ENCODE measurements at regions not wholly inside any gene's neighbourhood (a gene's known extent, or its start where the extent isn't known, plus 50 kb on each side); places are given as distances from the start of the nearest gene placed in this dataset.
A peak's percentile ranks its signal among the peaks of the same experiment; 100 is the strongest.

DNA sequence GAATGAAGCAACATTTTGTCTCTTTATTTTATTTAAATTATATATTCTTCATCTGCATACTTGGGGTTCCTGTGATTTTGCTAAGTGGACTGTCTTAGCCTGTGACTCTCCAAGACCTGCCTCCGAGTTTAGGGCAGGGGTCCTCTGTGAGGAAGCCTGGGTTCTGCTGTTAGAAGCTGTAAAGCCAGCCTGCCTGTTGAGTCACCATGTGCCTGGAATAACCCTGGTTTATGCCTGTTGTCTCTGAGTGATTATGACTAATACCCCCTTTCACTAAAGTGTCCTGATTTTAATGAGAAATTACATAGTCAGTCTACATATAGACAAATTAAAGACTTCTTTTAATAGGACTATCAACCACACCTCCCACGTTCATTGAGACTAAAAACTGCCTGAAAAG is 369.1 kb downstream of the ZNF521 start (continued):
- TF ChIP-seq, protein P1, sequence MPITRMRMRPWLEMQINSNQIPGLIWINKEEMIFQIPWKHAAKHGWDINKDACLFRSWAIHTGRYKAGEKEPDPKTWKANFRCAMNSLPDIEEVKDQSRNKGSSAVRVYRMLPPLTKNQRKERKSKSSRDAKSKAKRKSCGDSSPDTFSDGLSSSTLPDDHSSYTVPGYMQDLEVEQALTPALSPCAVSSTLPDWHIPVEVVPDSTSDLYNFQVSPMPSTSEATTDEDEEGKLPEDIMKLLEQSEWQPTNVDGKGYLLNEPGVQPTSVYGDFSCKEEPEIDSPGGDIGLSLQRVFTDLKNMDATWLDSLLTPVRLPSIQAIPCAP (CRISPR knock-in tag; IDR thresholded peaks at IDR 0.05), result no peak
- no peak for TF ChIP-seq NR2C2 (CRISPR knock-in tag; IDR thresholded peaks at IDR 0.05)

DNA sequence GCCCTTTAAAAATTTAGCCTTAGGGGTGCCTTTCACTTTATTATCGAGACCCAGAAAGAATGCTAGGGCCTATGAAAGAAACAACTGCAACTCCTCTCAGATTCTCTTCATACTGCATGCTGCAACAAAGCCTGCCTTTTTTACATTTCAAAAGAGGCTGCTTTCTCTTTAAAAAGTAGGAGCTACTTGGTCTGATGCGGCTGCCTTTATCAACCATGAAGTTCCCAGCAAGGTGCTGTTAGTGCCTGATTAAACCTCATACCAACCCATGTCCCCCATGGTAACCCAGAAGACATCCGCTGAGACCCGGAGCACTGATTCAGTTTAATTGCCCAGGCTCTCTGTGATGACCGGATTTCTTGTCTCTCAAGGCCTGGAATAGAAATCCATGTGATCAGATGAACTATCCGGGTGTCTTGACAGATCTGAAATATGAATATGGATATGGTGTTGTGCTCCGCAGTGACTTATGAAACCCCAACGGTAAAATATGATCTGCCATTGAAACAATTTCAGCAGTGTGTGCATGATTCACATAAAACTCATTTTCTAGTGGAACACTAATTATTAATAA is 368.3 kb downstream of the ZNF521 start:
- TF ChIP-seq, protein P2, sequence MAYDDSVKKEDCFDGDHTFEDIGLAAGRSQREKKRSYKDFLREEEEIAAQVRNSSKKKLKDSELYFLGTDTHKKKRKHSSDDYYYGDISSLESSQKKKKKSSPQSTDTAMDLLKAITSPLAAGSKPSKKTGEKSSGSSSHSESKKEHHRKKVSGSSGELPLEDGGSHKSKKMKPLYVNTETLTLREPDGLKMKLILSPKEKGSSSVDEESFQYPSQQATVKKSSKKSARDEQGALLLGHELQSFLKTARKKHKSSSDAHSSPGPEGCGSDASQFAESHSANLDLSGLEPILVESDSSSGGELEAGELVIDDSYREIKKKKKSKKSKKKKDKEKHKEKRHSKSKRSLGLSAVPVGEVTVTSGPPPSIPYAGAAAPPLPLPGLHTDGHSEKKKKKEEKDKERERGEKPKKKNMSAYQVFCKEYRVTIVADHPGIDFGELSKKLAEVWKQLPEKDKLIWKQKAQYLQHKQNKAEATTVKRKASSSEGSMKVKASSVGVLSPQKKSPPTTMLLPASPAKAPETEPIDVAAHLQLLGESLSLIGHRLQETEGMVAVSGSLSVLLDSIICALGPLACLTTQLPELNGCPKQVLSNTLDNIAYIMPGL (CRISPR knock-in tag; IDR thresholded peaks at IDR 0.05), result no peak
- TF ChIP-seq, protein P3, sequence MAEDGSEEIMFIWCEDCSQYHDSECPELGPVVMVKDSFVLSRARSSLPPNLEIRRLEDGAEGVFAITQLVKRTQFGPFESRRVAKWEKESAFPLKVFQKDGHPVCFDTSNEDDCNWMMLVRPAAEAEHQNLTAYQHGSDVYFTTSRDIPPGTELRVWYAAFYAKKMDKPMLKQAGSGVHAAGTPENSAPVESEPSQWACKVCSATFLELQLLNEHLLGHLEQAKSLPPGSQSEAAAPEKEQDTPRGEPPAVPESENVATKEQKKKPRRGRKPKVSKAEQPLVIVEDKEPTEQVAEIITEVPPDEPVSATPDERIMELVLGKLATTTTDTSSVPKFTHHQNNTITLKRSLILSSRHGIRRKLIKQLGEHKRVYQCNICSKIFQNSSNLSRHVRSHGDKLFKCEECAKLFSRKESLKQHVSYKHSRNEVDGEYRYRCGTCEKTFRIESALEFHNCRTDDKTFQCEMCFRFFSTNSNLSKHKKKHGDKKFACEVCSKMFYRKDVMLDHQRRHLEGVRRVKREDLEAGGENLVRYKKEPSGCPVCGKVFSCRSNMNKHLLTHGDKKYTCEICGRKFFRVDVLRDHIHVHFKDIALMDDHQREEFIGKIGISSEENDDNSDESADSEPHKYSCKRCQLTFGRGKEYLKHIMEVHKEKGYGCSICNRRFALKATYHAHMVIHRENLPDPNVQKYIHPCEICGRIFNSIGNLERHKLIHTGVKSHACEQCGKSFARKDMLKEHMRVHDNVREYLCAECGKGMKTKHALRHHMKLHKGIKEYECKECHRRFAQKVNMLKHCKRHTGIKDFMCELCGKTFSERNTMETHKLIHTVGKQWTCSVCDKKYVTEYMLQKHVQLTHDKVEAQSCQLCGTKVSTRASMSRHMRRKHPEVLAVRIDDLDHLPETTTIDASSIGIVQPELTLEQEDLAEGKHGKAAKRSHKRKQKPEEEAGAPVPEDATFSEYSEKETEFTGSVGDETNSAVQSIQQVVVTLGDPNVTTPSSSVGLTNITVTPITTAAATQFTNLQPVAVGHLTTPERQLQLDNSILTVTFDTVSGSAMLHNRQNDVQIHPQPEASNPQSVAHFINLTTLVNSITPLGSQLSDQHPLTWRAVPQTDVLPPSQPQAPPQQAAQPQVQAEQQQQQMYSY (CRISPR knock-in tag; IDR thresholded peaks at IDR 0.05), result no peak
- TF ChIP-seq, protein P4, sequence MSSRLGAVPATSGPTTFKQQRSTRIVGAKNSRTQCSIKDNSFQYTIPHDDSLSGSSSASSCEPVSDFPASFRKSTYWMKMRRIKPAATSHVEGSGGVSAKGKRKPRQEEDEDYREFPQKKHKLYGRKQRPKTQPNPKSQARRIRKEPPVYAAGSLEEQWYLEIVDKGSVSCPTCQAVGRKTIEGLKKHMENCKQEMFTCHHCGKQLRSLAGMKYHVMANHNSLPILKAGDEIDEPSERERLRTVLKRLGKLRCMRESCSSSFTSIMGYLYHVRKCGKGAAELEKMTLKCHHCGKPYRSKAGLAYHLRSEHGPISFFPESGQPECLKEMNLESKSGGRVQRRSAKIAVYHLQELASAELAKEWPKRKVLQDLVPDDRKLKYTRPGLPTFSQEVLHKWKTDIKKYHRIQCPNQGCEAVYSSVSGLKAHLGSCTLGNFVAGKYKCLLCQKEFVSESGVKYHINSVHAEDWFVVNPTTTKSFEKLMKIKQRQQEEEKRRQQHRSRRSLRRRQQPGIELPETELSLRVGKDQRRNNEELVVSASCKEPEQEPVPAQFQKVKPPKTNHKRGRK (CRISPR knock-in tag; IDR thresholded peaks at IDR 0.05; ENCODE audit: borderline replicate concordance), result no peak
- TF ChIP-seq, protein P5, sequence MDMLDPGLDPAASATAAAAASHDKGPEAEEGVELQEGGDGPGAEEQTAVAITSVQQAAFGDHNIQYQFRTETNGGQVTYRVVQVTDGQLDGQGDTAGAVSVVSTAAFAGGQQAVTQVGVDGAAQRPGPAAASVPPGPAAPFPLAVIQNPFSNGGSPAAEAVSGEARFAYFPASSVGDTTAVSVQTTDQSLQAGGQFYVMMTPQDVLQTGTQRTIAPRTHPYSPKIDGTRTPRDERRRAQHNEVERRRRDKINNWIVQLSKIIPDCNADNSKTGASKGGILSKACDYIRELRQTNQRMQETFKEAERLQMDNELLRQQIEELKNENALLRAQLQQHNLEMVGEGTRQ (CRISPR knock-in tag; IDR thresholded peaks at IDR 0.05), result no peak
- no peak for TF ChIP-seq NFE2L1 (CRISPR knock-in tag; IDR thresholded peaks at IDR 0.05)
- TF ChIP-seq FOXJ3 (CRISPR knock-in tag; IDR thresholded peaks at IDR 0.05; ENCODE audit: borderline replicate concordance), result no peak
- TF ChIP-seq, protein P6, sequence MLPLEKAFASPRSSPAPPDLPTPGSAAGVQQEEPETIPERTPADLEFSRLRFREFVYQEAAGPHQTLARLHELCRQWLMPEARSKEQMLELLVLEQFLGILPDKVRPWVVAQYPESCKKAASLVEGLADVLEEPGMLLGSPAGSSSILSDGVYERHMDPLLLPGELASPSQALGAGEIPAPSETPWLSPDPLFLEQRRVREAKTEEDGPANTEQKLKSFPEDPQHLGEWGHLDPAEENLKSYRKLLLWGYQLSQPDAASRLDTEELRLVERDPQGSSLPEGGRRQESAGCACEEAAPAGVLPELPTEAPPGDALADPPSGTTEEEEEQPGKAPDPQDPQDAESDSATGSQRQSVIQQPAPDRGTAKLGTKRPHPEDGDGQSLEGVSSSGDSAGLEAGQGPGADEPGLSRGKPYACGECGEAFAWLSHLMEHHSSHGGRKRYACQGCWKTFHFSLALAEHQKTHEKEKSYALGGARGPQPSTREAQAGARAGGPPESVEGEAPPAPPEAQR (CRISPR knock-in tag; IDR thresholded peaks at IDR 0.05), result no peak
- TF ChIP-seq NR1H2 (CRISPR knock-in tag; IDR thresholded peaks at IDR 0.05), result no peak
- no peak for TF ChIP-seq CREM (CRISPR knock-in tag; IDR thresholded peaks at IDR 0.05)
- TF ChIP-seq NFYB (CRISPR knock-in tag; conservative IDR thresholded peaks at IDR 0.05; ENCODE audit: low read depth), result no peak
- TF ChIP-seq ZBTB21 (CRISPR knock-in tag; IDR thresholded peaks at IDR 0.05; ENCODE audit: borderline replicate concordance), result no peak
- no peak for TF ChIP-seq ZNF423 (CRISPR knock-in tag; IDR thresholded peaks at IDR 0.05)
- no peak for TF ChIP-seq TEAD4 (CRISPR knock-in tag; IDR thresholded peaks at IDR 0.05)
- TF ChIP-seq, protein P7, sequence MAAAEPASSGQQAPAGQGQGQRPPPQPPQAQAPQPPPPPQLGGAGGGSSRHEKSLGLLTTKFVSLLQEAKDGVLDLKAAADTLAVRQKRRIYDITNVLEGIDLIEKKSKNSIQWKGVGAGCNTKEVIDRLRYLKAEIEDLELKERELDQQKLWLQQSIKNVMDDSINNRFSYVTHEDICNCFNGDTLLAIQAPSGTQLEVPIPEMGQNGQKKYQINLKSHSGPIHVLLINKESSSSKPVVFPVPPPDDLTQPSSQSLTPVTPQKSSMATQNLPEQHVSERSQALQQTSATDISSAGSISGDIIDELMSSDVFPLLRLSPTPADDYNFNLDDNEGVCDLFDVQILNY (CRISPR knock-in tag; IDR thresholded peaks at IDR 0.05), result no peak
- TF ChIP-seq, protein P8, sequence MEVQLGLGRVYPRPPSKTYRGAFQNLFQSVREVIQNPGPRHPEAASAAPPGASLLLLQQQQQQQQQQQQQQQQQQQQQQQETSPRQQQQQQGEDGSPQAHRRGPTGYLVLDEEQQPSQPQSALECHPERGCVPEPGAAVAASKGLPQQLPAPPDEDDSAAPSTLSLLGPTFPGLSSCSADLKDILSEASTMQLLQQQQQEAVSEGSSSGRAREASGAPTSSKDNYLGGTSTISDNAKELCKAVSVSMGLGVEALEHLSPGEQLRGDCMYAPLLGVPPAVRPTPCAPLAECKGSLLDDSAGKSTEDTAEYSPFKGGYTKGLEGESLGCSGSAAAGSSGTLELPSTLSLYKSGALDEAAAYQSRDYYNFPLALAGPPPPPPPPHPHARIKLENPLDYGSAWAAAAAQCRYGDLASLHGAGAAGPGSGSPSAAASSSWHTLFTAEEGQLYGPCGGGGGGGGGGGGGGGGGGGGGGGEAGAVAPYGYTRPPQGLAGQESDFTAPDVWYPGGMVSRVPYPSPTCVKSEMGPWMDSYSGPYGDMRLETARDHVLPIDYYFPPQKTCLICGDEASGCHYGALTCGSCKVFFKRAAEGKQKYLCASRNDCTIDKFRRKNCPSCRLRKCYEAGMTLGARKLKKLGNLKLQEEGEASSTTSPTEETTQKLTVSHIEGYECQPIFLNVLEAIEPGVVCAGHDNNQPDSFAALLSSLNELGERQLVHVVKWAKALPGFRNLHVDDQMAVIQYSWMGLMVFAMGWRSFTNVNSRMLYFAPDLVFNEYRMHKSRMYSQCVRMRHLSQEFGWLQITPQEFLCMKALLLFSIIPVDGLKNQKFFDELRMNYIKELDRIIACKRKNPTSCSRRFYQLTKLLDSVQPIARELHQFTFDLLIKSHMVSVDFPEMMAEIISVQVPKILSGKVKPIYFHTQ (CRISPR knock-in tag; IDR thresholded peaks at IDR 0.05), result no peak
- TF ChIP-seq, protein P9, sequence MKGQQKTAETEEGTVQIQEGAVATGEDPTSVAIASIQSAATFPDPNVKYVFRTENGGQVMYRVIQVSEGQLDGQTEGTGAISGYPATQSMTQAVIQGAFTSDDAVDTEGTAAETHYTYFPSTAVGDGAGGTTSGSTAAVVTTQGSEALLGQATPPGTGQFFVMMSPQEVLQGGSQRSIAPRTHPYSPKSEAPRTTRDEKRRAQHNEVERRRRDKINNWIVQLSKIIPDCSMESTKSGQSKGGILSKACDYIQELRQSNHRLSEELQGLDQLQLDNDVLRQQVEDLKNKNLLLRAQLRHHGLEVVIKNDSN (CRISPR knock-in tag; IDR thresholded peaks at IDR 0.05), result no peak
- TF ChIP-seq TCF7 (CRISPR knock-in tag; IDR thresholded peaks at IDR 0.05; ENCODE audit: low read depth), result no peak
- TF ChIP-seq ZNF263 (CRISPR knock-in tag; IDR thresholded peaks at IDR 0.05; ENCODE audit: low read depth), result no peak
- H3K9me3 Mint-ChIP-seq, result no peaks in the 10 kb centered on the region
- H3K27ac Mint-ChIP-seq, result no peak overlapping the region
- H3K4me3 Mint-ChIP-seq, result 0 out of 2 replicates have a peak overlapping the region, but pooled peaks have one; percentile 9
- H3K36me3 Mint-ChIP-seq, result no peaks in the 10 kb centered on the region
- peaks cover 25% of the 10 kb centered on the region for H3K27me3 Mint-ChIP-seq (ENCODE audit: low read depth)
- ATAC-seq, result peak; percentile 76
- CTCF ChIA-PET, result no interaction called here
- no peak for DNase-seq (ENCODE audit: low spot score)
- H3K4me1 Mint-ChIP-seq, result peaks cover 82% of the 10 kb centered on the region
- POLR2A ChIA-PET, result no interaction called here

Measured in WTC11 (cell line).